NCI-H2029 (cell line): ENCODE measurements at regions not wholly inside any gene's neighbourhood (a gene's known extent, or its start where the extent isn't known, plus 50 kb on each side); places are given as distances from the start of the nearest gene placed in this dataset.

Source experiments
- DNase-seq: peaks from one replicate; lab custom pipeline; 2025; lab: John Stamatoyannopoulos, UW

- no peak for DNase-seq
Measured at GRCh38 chr2:52128081-52128480, 1096.1 kb upstream of the NRXN1 start.

DNA sequence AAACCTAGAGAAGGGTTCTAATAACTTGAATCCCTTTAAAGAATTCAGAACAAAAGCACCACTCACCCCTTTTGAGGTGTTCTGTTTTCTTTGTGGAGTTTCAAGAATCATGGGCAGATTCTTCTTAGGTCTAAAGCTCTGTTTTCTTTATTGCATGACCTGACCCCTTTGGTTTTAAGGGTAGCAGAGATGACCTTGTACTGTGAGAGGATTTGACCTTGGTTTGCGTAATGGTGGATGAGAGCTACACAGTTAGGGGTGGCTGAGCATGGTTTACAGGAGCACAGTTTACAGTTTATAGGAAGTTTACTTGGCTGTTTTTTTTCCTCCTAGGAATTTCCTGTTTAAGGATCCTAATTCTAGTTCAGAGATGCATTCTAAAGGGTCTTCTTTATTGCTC lies 1095.6 kb upstream of the NRXN1 start:
- DNase-seq, result no peak

DNA sequence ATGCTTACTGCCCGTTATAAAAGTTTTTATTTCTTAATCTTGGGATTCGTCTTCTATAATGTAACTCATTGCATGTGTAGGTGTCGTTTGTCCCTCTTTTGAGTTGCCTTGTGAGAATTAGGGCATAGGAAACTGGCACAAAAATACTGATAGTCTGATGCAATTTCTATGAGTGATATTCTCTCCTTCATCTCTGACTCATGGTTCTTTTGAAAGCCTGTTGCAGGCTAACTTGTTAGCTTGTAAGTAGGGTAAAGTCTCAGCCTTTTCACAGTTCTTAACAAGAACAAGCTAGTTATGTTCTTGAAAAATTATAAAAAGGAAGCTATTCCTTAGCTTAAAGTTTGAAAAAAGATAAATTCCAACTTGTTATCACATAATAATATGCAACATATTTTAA lies 1085.4 kb upstream of the NRXN1 start:
- no peak for DNase-seq

- no peak for DNase-seq
Measured at GRCh38 chr2:52115750-52116149, 1083.8 kb upstream of the NRXN1 start.

GRCh38 chr2:52113338-52113737 lies 1081.4 kb upstream of the NRXN1 start:
- DNase-seq, result no peak

- no peak for DNase-seq
Measured at GRCh38 chr2:52112141-52112540, 1080.2 kb upstream of the NRXN1 start.

DNA sequence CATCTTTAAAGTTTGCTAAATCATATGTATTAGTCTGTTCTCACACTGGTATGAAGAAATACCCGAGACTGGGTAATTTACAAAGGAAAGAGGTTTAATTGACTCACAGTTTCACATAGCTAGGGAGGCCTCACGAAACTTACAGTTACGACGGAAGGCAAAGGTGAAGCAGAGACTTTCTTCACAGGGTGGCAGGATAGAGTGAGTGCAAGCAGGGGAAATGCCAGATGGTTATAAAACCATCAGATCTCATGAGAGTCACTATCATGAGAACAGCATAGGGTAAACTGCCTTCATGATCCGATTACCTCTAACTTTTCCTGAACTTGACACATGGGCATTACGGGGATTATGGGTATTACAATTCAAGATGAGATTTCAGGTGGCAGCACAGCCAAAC lies 1075.2 kb upstream of the NRXN1 start:
- no peak for DNase-seq

DNA sequence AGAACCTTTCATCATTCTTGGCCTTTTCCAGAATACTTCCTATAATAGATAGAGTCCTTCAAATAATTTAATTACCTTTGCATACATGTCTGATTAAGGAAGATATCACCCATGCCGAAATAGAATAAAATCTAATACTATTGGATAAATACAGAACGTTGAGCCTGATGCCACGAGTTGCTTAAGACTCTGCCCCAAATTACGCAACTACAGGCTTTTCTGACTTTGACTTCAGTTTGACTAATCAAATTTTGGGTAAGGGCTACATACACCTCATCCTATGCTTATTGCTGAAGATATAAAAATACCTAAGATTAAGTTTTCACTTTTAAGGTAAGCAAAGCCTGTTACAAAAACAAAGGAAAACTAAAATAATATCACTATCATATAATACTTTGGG lies 1065.1 kb upstream of the NRXN1 start:
- DNase-seq, result no peak

DNA sequence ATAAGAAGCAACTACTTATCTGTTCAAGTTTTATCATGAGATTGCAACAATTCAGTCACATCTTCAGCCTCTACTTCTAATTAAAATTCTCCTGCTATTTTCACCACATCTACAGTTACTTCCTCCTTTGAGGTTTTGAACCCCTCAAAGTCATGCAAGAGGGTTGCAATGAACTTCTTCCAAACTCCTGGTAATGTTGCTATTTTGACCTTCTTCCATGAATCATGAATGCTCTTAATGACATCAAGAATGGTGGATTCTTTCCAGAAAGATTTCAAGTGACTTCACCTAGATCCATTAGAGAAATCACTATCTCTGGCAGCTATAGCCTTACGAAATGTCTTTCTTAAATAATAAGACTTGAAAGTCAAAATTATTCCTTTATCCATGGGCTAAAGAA lies 1052.8 kb upstream of the NRXN1 start:
- no peak for DNase-seq

DNA sequence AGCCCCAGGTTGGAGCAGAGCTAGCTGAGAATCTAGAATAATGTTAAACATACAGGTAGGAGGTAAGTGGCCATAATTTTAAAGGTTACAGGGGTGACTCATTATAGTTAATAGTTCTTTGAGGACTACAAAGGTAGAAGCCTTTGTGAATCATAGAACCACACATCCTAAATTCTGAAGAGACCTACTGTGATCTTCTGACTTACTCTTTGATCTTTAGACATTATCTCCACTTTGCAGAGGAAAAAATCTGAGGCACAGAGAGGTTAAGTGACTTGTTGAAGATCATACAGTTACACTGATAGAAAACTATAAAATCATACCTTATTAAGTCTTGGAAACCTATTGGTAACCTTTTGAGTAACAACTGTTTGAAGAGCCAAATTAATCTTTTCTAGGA lies 1051.3 kb upstream of the NRXN1 start:
- no peak for DNase-seq

- DNase-seq, result no peak
Measured at GRCh38 chr2:52082646-52083045, 1050.7 kb upstream of the NRXN1 start.

DNA sequence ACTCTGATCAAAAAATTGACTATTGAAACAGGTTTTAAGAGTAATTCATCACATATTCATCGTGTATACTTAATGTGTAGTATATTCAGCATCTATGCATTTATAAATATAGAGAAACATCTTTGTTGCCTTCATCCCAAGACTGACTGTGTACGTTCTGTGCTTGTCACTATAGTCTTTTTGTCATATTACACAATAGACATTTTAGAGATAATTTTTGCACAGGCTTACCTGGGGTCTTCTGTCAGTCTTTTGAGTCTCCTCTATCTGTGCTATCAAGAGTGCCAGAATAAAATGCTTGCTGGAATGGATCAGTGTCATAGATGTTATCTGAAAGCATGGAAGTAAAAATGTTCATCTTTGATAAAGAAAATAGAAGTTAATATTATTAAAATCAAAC lies 1047.7 kb upstream of the NRXN1 start:
- DNase-seq, result no peak

DNA sequence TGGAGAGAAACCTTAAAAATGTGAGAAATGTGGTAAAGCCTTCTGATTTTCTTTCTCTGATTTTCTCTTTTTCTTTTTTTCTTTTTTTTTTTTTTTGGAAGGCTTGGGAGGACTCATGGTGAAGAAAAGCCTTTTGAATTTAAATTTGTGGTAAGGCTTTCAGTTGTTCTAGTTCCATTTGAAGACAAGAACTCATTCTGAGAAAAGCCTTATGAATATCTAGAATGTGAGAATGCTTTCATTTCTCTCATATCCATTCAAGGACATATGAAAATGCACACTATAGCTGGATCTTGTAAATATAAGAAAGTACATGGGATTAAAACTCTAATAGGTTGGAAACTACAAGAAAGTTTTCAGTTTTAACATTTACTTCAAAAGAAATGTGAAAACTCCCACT lies 1045.2 kb upstream of the NRXN1 start:
- no peak for DNase-seq

GRCh38 chr2:52074130-52074719 lies 1042.3 kb upstream of the NRXN1 start:
- DNase-seq, result no peak

DNA sequence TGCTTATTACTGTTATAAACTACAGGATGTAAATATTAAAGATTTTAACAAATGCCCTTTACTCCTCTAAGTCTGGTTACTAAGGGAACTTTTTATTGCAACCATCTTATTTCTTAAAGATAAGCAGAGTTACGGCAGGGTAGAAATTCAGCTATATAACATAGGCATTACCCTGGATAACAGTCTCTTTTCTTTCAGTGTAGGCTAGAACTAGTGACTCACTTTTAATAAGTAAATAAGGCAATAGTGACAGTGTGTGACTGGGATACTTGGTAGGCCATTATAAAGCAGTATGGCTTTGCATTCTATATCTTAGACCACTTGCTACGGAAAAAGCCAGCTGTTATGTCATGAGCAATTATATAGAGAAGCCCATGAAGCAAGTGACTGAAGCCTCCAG lies 1041.0 kb upstream of the NRXN1 start:
- no peak for DNase-seq

DNA sequence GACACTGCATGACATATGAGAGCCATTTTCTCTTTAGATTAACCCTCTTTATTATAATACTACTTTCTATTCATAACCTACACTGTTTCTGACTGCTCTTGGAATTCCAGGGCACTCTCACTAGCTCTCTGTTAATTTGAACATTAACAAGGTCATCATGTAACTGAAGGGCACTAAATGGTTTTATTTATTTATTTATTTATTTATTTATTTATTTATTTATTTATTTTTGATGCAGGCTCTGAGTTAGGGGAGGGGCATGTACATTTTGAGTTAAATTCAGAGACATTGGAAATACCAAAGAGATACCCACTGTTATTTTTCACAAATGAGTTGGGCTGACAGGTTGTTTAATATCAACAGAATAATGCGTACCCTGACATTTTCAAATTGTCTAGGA lies 1038.7 kb upstream of the NRXN1 start:
- no peak for DNase-seq

DNA sequence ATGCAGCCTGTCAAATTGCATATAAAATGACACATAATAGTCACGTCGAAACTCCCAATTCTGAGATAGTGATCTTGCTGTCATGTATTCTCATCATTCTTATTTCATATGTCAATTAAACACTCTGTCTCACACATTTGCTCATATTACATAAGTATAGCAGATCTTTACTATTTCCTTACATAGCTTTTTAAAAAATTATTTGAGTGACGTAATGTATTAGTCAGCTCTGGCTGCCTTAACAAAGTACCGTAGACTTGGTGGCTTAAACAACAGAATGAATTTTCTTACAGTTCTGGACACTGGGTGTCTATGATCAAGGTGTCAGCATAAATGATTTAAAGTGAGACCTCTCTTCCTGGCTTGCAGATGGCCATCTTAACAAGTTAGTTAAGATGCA lies 1032.3 kb upstream of the NRXN1 start:
- no peak for DNase-seq

GRCh38 chr2:52054824-52055223 lies 1022.9 kb upstream of the NRXN1 start:
- no peak for DNase-seq

DNA sequence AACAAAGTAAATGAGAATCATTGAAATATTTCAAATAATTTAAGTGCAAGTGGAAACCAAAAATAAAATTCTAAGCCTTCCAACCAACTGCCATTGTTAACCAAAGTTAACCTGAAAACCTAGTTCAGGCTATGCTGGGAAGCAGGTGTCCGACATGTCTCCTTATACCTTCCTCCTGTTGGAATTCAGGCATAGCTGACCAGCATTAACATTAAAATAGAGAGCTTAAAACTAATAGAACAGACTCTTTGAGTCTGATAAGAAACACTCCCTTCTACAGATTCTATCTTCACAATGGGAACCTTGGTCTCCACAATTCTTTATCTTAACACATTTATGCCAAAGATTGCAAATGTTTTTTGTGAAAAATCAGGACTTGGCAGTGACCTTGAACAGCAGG lies 1004.9 kb upstream of the NRXN1 start:
- no peak for DNase-seq

GRCh38 chr2:52036024-52036423 lies 1004.1 kb upstream of the NRXN1 start:
- no peak for DNase-seq

GRCh38 chr2:52035391-52035790 lies 1003.5 kb upstream of the NRXN1 start:
- no peak for DNase-seq

- DNase-seq, result no peak
Measured at GRCh38 chr2:52034706-52035105, 1002.8 kb upstream of the NRXN1 start.

DNA sequence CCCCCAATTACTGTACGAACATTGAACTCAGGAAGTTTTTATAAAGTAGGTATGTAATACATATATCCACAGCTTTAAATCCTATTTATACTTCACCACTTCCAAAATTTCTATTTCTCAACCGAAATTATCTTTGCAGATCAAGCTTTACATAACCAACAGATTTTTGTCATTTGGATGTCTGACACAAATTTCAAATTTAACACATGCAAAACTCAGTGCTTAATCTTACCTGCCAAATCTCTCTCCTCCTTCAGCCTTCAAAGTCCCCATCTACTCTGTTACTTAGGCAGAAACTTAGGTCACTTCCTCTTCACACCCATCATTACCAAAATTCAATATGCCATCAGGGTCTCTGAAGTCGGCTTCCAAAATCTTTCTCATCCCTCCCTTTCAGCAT lies 990.1 kb upstream of the NRXN1 start:
- no peak for DNase-seq

GRCh38 chr2:52017646-52018235 lies 985.8 kb upstream of the NRXN1 start:
- no peak for DNase-seq
